SW 1271 (cell line): ENCODE measurements at regions not wholly inside any gene's neighbourhood (a gene's known extent, or its start where the extent isn't known, plus 50 kb on each side); places are given as distances from the start of the nearest gene placed in this dataset.
"Not testable (repeated sequence)": the region's sequence is repeated elsewhere in the genome, so short reads cannot be mapped to it uniquely, and the experiment has no call there.

Experiments used
- DNase-seq, 2 experiments: peaks; one replicate each; lab custom pipeline; 2025; lab: John Stamatoyannopoulos, UW

GRCh38 chr3:14252321-14253021 is 73.9 kb downstream of the LSM3 start:
- DNase-seq = no peak

- DNase-seq = no peak
Measured at GRCh38 chr3:14253022-14253706, 74.5 kb downstream of the LSM3 start.

DNA sequence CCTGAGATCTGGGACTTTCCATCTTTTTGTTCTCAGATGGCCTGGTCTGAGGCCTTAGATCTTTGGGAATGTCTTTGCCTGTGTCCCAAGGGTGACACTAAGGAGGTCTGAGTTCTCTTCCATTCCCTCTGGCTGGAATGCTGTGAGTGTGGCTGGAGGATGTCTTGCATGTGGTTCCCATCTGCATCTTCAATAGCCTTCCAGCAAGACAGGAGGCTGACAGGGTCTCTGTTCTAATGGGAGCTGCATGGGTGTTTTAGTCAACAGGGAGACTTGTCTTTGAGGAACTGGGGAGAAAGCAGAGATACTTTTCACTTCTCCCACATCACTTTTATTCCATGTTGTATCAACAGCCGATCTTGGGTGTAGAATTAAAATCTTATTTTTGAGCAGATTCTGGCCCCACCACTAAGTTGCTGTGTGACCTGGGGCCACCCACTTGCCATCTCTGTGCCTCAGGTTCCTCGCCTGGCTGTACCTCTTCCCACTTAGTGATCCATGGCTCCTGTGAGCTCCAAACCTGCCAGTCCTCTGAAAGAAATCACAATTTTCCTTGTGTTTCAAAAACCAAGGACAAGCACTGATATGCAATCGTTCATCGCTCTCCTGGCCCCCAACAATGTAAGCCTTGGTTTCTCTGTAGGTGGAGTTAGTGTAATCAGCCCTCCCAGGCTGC is 75.2 kb downstream of the LSM3 start:
- no peak for DNase-seq

- no peak for DNase-seq
Measured at GRCh38 chr3:14254812-14255702, 76.4 kb downstream of the LSM3 start.

DNA sequence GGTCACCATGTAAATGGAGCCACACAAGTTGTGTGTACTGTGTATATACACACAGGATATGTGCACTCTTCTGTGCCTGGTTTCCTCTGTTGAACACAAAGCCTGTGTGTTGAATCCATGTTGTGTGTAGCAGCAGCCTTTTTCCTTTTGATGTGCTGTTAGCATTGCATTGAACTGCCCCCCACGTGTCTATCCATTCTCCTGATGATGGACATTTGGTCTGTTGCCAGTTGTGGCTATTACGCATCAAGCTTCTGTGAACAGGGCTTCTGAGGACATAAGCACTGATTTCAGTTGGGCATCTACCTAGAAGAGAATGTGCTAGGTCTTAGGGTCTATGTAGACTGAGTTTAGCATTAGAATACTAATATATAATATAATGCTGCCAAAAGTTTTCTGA is 77.4 kb downstream of the LSM3 start:
- no peak for DNase-seq

DNA sequence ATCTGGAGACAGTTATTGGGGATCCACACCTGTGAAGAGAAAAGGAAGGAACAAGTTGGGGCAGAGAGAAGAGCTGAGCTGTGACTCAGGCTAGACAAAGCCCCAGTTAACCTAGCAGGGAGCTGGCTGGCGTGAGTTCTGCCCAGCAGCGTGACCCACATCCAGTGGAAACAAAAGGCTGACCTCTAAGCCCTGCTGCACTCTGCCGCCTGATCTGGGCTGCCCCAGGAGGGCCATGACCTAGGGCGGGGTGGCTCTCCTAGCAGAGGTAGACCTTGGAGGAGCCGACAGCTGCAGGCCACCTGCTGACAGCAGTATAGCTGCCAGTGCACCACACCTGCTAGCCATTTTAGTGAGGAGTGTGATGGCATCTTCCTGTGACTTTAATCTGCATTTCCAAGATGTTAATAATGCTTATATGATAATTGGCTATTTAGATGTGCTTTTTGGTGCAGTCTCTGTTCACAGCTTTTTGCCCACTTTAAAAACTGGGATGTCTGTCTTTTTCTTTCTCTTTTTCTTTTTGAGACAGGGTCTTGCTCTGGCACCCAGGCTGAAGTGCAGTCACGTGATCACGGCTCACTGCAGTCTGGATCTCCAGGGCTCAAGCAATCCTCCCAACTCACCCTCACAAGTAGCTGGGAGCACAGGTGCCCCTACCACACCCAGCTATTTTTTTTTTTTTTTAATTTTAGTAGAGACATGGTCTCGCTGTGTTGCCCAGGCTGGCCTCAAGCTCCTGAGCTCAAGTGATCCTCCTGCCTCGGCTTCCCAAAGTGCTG is 78.1 kb downstream of the LSM3 start:
- DNase-seq = no peak

DNA sequence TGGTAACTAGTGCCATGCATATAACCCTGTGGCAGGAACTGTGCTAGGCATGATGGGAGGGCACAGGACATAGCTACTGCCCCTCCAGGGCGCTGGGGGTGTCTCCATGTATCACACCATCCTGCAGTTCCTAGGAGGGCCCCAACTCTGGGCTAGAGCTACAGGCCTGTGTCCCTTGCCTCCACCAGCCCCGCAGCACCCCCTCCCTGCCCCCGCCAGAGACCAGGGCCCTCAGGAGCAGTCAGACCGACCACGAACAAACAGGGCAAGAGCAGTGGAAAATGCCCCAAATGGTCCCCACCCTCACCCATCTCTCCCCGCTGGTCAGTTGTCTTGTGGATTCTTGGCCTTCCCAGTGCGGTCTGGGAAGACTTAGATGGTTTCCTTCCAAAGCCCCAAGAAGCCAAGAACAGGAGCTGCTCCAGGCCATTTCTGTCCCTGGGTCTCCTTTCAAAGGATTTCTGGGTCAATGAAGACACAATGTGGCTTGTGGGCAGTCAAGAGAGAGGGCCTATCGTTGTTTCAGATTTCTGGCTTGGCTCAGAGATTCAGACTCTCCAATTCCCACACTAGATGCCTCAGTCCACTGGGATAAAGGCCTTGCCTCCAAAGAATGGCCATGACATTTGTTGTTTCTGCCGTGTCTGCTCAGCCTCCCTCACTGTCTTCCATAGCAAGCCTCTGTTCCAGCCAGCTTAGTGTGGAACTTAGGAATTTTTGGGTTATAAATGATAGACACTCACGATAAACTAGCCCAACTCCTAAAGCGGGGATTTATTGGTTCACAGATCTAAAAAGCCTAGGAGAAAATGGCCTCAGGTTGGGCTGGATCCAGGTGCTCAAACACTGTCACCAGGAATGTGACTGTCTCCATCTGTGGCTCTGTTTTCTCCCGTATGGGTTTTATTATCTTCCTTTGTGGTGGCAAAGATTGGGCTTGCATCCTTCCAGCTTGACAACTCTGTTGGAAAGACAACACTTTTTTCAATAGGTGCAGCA is 80.6 kb downstream of the LSM3 start:
- DNase-seq = no peak

- DNase-seq = no peak
Measured at GRCh38 chr3:14260463-14260862, 81.8 kb downstream of the LSM3 start.

GRCh38 chr3:14261229-14261628 is 82.6 kb downstream of the LSM3 start:
- DNase-seq = peak; percentile 51 to 67

- DNase-seq = no peak
Measured at GRCh38 chr3:14262212-14262611, 83.6 kb downstream of the LSM3 start.

DNA sequence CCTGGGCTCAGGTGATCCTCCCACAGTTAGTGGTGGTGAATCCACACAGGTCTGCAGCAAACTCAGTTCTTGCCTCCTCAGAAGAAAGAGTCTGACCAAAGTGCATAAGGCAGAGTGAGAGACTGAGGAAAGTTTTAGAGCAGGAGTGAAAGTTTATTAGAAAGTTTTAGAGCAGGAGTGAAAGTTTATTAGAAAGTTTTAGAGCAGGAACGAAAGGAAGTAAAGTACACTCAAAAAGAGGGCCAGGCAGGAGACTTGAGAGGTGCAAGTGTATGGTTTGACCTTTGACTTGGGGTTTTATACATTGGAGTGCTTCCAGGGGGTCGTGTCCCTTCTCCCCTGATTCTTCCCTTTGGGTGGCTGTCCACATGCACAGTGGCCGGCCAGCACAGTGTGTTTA is 84.2 kb downstream of the LSM3 start:
- DNase-seq = no peak

DNA sequence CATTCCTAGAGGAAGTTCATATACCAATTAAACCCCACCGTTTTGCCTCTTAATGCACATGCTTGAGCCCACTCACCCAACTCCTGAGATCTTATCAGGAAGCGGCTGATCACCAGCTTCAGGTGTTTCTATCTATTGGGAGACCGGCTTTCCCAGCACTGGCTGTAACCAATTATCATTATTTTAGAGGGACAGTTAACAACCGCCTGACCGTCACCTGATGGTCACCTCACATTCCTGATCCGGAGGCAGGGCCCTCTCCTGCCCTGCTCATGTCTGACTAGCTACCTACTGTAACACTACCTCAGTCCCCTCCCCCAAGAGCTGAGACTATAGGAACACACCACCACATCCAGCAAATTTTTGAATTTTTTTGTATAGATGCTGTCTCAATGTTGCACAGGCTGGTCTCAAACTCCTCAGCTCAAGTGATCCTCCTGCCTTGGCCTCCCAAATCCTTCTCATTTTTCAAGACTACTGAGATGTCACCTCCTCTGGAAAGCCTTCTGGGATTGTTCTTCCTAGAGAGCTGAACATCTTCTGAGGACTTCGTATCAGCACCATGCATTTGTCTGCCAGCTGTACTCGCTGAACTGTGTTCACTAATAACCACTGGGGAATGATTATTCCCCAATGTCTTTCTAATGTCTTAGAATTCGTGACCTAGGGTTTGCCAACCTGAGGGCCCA is 84.8 kb downstream of the LSM3 start:
- no peak for DNase-seq

DNA sequence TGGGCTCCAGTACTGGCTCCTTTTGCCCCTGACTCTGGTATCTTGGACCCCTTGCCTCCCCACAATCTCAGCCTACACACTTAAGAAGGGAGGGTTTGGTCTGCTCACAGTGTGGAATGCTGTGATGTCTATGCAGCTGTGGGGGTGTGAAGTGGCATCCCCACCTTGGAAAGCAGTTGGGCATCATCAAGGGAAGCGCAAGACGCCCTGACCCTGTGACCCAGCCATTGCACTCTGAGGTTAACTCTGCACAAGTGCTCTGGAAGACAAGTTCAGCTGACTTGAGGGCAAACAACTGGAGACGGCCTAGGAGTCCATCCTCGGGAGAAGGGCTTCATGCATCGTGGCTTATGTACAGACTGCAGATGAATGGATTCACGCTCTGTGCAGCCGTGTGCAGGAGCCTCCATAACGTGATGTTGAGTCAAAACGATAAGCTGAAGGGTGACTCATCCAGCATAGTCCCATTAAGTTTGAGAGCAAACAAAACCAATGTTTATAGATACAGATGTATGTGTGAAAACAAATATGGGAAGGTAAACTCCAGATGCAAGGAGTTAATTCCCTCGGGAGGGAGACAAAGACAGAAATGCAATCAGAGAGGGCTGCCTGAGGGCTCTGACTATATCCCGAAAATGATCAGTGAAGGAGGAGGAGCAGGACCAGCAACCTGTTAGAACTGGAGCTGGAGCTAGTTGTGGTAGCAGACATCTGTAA is 86.8 kb downstream of the LSM3 start:
- no peak for DNase-seq

- no peak for DNase-seq
Measured at GRCh38 chr3:14266361-14266760, 87.7 kb downstream of the LSM3 start.

- DNase-seq = peak in 1 of 2 experiments; percentile 9
Measured at GRCh38 chr3:14267976-14268375, 89.4 kb downstream of the LSM3 start.

DNA sequence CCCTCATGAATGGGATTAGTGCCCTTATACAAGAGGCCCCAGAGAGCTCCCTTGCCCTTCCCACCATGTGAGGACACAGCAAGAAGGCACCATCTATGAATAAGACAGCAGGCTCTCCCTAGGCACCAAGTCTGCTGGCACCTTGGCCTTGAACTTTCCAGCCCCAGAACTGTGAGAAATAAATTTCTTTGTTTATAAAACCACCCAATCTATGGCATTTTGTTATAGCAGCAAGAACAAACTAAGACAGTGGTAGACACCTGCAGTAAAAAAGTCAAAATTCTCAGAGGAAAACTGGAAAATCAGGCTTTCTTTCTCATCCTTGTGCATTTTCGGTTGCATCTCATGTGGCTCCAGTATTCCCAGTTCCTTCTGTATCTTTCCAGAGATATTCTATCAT is 90.3 kb downstream of the LSM3 start:
- no peak for DNase-seq

- not testable (repeated sequence) for DNase-seq
Measured at GRCh38 chr3:14272041-14272958, 93.7 kb downstream of the LSM3 start.
